COLO829 (cell line): ENCODE measurements at regions not wholly inside any gene's neighbourhood (a gene's known extent, or its start where the extent isn't known, plus 50 kb on each side); places are given as distances from the start of the nearest gene placed in this dataset.
A peak's percentile ranks its signal among the peaks of the same experiment; 100 is the strongest.
"Not testable (repeated sequence)": the region's sequence is repeated elsewhere in the genome, so short reads cannot be mapped to it uniquely, and the experiment has no call there.

ENCODE experiments used
- DNase-seq: peaks from one replicate; pipeline ENCODE4 v3.0.0; 2012; ENCODE audit warnings: low spot score

- DNase-seq = no peak
These were observed 133.2 kb downstream of the DISP1 start for GRCh38 chr1:222948079-222948478.

GRCh38 chr1:222950892-222951291 lies 136.1 kb downstream of the DISP1 start:
- no peak for DNase-seq

- DNase-seq = peak; percentile 50
These were observed 138.7 kb downstream of the DISP1 start for GRCh38 chr1:222953585-222953984.

- peak; percentile 53 for DNase-seq
These were observed 141.1 kb downstream of the DISP1 start for GRCh38 chr1:222955964-222956363.

- DNase-seq = no peak
These were observed 141.8 kb downstream of the DISP1 start for GRCh38 chr1:222956601-222957000.

DNA sequence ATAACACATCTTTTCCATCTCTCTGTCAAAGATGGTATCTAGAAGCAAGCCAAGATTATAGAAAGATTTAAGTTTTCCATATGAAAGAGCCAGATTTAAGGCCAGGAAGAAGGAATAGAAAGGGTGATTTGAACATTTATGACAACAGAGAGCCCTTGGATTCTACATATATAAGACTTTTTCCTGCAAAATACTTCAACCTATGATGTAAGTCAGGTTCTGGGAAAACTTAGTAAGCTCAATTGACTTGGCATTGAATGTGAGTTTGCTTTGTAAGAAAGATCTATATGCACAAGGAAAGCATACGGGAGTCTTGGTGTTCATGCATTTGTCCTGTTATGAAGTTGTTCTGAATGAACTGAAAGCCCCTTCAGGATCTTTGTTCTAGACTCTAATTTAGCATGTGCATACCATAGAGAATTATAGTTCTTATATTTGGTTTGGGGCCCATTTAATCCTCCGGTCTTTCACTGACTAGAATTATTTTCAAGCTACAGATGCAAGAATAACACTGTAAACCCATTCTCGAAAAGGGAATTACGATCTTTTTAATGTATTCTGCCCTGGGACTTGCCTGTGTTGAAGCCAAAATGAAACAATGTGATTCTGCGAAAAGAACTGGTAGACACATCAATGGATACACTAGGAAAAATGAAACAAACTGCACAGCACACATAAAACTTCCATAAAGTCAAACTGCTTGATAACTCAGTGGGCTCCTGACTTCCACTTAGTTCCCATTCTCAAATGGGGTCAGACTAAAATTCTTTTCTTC lies 152.8 kb downstream of the DISP1 start:
- DNase-seq = no peak

GRCh38 chr1:222970040-222970439 lies 155.2 kb downstream of the DISP1 start:
- DNase-seq = no peak

- peak; percentile 47 for DNase-seq
These were observed 155.9 kb downstream of the DISP1 start for GRCh38 chr1:222970711-222971110.

DNA sequence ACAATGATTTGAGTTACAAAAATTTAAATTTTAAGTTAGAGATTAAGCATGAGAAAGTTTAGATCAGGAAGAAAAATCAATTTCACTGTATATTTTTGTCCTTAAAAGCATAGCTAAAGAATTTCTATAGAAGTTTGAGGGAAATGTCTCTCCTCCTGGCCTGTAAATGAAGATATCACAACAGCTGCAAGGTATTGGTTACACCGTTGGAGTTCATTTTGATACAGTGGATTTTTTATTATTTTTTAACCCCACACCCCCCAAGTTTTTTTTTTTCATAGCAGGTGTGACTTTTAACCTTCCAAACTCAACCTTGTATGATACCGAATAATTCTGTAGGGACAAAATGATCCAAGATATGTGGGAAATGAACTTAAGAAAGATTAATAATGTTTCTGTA lies 156.3 kb downstream of the DISP1 start:
- no peak for DNase-seq

GRCh38 chr1:222973561-222973960 lies 158.7 kb downstream of the DISP1 start:
- DNase-seq = no peak

DNA sequence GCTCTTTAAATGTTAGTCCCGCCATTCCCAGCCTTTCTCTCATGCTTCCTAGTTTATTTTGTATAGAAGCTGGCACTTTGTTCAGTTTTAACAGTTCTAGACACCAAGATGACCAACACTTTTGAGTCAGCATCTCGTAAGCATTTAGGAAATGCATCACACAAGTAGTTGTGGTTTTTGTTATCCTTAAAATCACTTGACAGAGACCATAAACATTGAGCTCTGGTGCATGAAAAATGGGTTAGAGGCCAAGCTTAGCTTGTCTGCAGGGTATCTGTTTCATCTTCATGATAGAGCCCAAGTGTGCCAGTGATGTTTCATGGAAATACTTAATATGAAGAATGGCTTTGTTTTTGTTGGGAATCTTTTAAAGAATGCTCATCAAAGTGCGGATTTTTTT lies 159.7 kb downstream of the DISP1 start:
- DNase-seq = no peak

DNA sequence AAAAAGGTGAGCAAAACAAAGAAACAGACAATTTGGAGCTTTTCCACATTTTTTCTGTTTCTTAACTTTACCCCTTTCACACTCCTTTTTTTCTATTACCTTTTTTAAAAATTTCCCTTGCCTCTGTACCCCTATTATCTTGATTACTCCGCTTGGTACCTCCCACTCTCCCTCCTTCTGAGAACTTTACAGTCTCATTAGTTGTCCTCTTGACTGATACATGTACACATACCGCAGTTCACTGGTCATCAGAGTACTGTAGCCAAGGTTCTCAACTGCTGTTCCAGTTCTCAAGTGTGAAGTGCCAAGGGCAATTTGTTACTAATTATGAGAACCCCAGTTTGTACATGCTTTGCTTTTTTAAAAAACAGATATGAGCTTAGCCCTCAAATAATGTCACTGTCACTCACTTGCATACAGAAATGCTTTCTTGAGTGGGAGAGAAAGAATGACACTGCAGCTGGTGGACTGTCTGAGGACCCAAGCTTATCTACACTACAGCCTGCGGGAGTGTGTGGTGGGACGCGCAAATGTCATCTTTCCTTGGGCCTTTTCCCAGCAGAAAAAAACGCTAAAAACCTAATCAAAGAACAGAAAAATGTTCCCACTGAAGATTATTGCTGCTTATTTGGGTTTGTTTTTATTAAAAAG lies 160.8 kb downstream of the DISP1 start:
- DNase-seq = no peak

DNA sequence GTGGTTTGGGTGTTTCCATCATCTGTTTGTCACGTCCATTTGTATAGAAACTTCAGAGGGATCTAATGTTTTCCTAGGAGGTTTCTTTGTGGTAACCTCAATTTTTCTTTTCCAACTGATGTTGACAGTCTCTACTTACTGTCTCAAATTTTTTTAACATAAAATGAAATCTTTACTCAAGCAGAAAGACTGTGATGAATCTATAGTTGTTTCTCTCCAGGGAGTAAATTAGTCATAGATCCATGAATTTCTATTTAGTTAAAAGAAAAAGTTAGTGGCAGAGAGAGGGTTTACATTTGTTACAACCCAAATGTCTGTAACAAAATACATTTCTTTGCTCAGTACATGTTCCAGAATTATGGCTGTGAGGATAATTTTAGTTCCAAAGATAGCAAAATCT lies 161.6 kb downstream of the DISP1 start:
- DNase-seq = no peak

- not testable (repeated sequence) for DNase-seq
These were observed 162.5 kb downstream of the DISP1 start for GRCh38 chr1:222977294-222977693.

GRCh38 chr1:222979561-222979960 lies 163.5 kb downstream of the TLR5 start:
- DNase-seq = no peak

DNA sequence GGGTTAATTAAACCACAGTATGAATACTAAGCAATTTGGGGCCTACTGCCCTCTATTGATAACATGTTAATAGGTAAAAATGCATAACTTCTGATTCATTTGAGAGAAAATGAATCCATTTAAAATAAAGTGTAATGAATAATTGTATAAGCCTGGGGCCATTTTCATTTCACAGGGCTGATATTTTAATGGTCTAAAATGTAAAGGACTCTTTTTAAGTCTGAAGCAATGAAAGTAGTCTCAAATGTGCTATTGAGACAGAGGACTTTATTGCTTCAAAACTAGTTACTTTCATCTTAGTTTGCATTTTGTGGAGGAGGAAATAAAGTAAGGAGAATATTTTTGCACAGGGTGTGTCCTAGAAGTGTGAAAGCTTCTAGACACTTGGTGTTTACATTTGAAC lies 155.4 kb downstream of the TLR5 start:
- no peak for DNase-seq

DNA sequence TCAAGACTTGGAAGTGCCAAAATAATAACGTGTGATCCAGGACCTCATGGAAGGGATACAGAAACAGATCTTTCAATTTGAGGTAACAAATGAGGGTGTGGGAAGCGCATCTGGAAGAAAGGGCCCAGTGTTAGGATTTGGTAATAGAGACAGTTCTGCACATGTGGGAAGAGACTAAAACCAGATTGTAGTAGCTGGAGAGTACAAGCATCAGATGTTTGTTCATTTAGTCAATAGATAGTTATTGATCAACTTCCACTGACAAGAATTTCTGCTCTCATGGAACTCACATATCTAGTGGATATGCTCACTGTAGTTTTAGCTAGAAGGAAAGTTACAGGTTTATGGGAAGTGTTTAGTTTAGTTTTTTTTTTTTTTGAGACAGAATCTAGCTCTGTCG lies 153.6 kb downstream of the TLR5 start:
- DNase-seq = no peak

- DNase-seq = no peak
These were observed 151.9 kb downstream of the TLR5 start for GRCh38 chr1:222991177-222991576.

DNA sequence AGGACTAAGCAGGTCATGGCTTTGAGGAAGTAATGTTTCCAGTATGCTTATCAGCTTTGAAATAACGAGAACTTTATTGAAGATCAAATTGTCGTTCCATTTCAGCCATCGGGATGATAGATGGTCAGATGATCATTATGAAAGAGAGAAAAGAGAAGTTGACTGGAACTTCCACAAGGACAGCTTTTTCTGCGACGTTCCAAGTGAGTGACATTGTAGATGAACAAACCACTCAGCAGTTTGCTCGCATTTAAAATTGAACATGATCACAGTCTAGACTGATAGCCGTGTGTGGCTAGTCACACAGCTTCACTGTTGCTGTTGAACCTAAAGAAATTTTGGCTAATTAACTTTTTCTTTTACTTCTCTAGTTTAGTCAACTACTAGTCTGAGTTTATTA lies 151.1 kb downstream of the TLR5 start:
- DNase-seq = no peak

DNA sequence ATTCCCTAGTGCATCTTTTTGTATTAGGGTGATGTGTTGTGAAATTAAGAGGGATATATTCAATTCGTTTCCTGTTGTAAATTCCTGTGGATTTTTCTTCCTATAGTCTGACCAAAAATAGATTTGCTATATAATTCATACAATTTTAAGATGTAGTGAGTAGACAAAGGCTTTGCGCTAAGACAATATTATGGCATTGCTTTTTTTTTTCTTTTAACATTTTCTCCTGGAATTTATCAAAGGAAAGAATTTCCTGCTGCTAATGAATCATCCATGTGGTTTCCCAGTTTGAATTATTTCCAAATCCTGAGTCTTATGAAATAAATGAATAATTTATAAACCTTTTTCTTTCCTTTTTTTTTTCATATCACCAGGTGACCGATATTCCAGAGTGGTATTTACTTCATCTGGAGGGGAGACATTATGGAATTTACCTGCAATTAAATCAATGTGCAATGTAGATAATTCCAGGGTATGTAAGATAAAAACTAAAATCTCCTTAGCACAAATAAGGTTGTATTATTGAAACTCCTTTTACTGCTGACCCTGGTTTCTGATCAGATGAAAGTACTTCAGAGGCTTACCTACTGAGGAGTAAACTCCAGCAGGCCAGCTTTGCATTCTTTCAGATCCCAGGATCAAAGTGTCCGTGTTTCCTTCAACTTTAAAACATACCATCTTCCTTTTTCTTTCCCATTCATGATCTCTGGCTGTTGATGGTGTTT lies 148.4 kb downstream of the TLR5 start:
- DNase-seq = peak; percentile 54

DNA sequence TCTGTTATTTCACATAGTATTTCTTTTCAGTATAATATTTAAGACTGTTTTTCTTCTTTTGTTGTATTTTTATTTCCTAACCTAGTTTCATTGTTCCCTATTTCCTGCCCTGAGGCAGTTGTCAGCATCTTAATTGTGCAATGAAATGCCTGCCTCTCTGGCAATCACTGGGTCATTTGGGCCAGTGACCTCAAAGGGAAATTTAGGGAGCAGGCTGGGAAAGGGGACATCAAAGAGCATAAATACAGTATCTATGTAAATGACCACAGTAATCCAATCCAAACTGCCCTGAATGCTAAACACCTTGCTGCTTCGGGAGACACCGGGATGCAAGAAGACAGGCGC lies 147.8 kb downstream of the TLR5 start:
- no peak for DNase-seq

- peak; percentile 46 for DNase-seq
These were observed 147.3 kb downstream of the TLR5 start for GRCh38 chr1:222995620-222996309.
